SU-DHL-6 (cell line): ENCODE measurements at regions not wholly inside any gene's neighbourhood (a gene's known extent, or its start where the extent isn't known, plus 50 kb on each side); places are given as distances from the start of the nearest gene placed in this dataset.

ENCODE experiments used
- EZH2phosphoT487 ChIP-seq: fragments of 200-600 bp; sonication (generic), shearing (Covaris generic); conservative IDR thresholded peaks from 2 replicates; pipeline ENCODE4 v1.6.1; 2018; ENCODE audit warnings: mild to moderate bottlenecking, antibody characterized with exemption, low read length, moderate library complexity, mixed read lengths
- TF ChIP-seq, protein P1 (sequence below): fragments of 200-600 bp; sonication (generic); IDR thresholded peaks from one replicate; pipeline ENCODE4 v1.5.1; 2017; ENCODE audit warnings: antibody characterized with exemption, mild to moderate bottlenecking, low read length, moderate library complexity; ENCODE audit not compliant: insufficient read depth, poor library complexity, severe bottlenecking

DNA sequence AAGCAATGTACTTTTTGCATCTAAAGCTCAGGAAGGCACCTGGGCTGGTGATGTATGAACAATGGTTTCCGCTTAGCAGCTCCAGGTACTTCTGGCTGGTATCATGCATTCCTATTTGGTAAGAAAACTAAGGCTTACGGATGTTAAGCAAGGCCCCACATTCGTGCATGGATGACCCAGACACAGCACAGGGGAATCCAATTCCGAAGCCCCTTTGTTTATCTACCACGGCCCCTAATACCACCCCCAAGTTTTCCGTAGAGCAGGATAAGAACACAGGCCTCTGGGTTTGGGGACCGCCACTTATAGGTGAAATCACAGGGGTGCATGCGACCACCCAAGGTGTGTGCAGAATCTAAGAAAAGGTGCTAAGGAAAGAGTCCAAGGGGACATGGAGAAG lies 192.1 kb upstream of the ID2 start:
- TF ChIP-seq, protein P1, sequence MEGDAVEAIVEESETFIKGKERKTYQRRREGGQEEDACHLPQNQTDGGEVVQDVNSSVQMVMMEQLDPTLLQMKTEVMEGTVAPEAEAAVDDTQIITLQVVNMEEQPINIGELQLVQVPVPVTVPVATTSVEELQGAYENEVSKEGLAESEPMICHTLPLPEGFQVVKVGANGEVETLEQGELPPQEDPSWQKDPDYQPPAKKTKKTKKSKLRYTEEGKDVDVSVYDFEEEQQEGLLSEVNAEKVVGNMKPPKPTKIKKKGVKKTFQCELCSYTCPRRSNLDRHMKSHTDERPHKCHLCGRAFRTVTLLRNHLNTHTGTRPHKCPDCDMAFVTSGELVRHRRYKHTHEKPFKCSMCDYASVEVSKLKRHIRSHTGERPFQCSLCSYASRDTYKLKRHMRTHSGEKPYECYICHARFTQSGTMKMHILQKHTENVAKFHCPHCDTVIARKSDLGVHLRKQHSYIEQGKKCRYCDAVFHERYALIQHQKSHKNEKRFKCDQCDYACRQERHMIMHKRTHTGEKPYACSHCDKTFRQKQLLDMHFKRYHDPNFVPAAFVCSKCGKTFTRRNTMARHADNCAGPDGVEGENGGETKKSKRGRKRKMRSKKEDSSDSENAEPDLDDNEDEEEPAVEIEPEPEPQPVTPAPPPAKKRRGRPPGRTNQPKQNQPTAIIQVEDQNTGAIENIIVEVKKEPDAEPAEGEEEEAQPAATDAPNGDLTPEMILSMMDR: no peak
- no peak for TF ChIP-seq EZH2phosphoT487
